NK-92 (cell line): ENCODE measurements at regions not wholly inside any gene's neighbourhood (a gene's known extent, or its start where the extent isn't known, plus 50 kb on each side); places are given as distances from the start of the nearest gene placed in this dataset.

Source experiments
- DNase-seq: peaks from one replicate; lab custom pipeline; 2025; ENCODE audit not compliant: unreplicated experiment; lab: John Stamatoyannopoulos, UW

DNA sequence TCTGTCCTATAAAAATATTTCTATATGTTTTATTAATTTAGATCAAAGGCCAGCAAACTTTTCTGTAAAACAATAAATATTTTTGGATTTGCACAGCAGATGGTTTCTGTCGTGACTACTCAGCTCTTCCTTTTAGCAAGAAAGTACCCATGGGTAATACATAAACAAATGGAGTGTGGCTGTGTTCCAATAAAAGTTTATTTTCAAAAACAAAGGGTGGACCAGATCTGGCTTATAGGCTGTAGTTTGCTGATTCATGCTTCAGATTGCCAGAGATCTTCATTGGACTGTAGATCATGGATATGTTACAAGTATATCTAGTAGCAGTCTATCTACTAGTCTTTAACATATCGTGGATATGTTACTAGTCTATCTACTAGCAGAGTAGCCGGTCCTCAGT lies 590.5 kb downstream of the CSNK1G3 start:
- DNase-seq = no peak

DNA sequence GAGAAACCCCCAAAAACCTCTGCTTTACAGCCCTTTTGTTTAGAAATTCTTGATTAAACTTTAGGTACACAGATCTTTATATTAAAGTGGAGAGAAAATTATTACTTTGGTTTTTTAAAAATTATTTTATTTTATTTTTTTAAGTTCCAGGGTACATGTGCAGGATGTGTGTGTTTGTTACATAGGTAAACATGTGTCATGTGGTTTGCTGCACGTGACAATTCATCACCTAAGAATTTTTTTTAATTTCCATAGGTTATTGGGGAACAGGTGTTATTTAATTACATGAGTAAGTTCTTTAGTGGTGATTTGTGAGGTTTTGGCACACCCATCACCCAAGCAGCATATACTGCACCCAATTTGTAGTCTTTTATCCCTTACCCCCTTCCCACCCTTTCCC lies 581.7 kb downstream of the CSNK1G3 start:
- no peak for DNase-seq

DNA sequence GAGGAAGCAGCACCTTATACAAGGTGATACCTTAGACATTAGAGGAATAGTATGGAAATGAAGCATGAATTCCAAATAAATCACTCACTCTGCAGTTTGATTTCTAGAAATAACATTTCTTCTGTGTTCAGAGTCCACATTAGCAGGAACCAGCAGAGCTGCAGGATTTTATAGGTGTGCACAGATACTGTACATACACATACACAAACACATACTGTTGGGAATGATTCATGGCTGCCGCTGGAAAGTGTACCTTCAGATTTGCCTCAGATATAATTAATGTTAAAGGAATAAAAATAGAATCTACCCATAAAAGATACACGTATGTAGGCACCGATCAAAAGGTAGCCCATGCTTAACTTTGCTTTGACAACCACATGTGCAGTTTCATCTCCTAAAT lies 578.1 kb downstream of the CSNK1G3 start:
- DNase-seq = no peak

DNA sequence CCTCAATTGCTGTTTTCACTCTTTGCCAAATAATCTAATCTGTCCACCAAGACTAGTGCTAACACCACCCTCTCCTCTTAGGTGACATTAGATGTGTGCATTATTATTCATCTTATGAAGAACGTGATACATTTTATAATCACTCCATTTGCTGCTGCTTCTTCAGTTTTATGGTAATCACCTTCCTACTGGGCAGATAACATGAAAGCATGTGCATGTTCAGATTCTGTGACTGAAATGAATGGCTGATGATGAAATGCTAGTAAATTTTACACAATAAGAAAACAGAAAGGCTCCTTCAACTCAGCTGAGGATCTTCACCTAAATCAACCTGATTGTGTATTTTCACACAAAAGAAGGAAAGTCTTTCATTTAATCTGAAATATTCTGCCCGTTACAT lies 577.6 kb downstream of the CSNK1G3 start:
- DNase-seq = no peak

DNA sequence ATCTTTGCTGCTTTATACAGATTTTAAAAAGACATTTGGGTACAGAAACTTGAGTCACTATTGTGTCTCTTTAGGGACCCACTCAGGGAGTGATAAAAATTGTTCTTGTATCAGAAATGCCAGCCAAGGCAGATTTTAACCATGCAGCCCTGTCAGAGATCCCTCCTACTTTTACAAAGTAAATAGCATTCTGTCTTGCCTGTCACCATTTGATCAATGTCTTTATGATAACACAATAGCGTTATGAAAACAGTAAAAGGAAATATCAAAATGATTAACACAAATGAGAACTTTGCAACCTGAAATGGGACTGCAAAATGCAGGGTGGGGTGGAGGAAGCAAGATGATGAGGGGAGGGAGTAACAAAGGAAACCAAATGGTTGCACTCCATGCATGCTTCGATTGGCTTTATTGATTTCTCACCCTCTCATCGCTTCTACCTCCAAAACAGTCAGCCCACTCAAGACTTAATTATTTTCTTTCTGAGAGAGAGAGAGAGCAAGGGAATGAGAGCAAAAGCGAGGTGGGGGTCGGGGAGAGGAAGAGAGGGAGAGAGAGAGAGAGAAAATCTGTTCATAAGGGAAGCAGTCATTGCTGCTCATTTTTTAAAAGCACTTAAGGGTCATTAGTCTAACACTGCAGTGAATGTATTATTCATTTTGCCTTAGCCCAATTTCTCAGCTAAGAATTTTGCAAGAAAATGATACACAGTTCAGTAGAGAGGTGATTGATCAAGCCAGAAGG lies 576.5 kb downstream of the CSNK1G3 start:
- no peak for DNase-seq

DNA sequence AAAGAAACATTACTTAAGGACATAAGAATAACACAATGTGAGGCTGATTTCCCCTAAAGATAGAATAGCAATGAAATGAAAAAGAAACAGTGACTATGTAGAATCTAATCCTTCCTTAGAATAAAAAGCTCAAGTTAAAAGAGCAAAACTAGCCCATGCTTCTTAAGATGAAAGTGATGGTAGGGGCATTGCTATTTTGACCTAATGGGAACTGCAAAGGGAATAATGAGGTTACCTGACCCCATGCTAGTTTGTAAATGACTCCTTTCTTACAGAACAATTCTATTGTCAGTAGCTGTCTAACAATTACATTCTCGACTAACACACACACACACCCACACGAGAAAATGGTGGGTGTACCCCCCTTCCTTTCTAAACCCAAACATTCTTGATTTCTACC lies 575.8 kb downstream of the CSNK1G3 start:
- no peak for DNase-seq

DNA sequence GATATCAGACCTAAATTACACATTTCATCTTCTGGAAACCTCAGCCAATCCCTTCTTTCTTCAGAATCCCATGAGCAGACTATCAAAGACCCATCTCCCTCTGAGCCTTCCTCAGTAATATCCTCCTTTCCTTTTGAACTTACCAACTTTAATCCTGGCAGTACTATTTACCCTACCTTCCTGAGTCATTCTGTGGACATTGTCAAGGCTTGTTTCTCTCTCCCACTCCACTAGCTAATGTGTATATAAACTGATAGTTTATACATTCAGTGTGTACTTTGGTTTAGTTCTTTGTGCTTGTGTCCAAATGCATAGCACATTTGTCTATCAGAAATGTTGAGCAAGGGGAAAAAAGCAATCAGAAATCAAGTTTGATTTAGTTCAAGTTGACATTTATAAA lies 568.3 kb downstream of the CSNK1G3 start:
- DNase-seq = no peak

DNA sequence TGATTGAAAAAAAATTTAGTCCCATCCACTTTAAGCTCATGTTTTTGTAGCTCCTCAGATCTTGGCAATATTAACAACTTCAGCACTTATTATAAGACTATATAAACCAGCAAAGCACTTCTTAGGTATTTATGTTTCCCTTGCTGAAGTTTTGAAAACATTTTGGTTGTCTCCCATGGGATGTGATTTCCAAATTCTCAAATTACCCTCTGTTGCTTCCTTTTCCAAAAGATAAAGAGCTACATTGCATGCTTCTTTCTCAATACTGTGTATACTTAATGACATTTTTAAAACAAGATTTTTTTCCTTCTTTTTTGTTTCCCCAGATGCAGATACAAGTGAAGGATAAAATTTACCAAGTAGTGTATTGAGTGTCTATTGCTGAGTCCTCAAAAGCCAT lies 567.1 kb downstream of the CSNK1G3 start:
- DNase-seq = no peak

DNA sequence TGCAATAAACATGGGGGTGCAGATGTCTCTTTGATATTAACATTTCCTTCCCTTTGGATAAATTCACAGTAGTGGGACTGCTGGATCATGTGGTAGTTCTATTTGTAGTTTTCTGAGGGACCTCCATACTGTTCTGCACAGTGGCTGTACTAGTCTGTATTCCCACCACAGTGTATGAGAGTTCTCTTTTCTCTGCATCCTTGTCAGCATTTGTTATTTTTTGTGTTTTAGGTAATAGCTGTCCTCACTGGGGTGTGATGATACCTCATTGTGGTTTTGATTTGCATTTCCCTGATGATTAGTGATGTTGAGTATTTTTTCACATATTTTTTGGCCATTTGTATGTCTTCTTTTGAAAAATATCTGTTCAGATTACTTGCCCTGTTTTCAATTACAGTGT lies 562.5 kb downstream of the CSNK1G3 start:
- DNase-seq = no peak

DNA sequence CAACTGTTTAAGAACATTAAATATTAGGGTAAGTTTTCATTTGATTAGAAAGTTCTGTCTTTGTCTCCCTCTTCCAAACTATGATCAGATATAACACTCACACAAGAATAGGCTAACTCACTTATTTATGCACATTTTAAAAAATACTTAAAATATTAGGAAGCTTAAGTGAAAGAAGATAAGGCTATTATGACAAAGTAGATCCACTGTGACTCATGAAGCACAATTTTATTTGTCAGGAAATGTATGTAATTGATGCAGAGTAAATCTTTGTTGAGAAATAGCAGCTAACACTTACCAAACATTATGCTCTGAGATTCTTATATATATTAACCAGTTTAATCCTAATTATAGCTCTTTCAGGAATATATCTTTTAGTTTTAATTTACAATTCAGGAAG lies 560.6 kb downstream of the CSNK1G3 start:
- no peak for DNase-seq

DNA sequence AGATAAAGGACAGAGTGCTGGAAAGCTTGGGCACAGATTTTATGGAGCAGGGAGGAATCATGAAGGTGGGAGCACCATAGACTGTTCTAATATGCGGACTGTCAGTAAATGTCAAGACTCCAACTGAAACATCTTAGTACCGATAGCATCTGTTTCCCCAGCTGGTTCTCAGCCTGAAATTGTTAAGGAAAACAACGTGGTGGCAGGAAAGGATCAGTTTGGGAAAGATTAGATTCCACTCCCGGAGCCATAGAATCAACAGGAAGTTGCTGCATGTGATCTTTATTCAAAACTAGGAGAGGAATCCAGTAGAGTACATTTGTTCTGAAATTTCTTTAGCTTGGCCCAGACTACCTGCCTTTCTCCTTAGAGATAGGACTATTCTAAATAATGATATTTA lies 559.1 kb downstream of the CSNK1G3 start:
- no peak for DNase-seq

DNA sequence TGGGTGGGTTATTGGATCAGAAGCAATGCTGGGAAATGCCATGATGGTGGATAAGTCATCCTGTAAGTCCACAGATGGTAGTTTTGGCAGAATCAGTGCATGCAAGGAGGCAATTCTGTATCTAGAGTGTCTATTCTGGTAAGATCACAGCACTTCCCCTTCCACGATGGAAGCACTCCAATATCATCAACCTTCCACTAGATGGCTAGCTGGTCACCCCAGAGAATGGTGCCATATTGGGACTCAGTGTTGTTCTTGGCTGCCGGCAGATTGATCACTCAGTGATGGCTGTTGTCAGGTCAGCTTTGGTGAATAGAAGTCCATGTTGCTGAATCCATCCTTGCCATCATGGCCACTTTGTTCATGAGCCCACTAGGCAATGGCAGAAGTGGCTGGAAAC lies 553.5 kb downstream of the CSNK1G3 start:
- DNase-seq = no peak

DNA sequence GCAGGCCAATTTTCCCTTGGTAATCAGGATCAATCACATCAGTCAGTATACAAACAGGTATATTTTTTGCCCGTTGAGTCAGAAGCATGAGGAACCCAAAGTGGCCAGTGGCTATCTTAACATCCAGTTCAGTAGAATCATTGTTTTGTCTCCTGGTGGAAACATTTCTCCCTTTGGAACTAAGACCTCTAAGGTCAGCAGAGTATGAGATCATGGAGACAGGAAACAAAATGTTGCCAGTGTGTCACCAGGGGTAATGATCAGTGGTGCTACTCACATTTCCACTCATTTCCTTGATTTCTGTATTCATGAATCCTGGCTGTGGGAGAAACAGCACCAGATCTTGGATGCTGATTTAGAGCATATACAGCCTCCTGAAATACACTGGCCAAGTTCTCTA lies 553.0 kb downstream of the CSNK1G3 start:
- DNase-seq = no peak

DNA sequence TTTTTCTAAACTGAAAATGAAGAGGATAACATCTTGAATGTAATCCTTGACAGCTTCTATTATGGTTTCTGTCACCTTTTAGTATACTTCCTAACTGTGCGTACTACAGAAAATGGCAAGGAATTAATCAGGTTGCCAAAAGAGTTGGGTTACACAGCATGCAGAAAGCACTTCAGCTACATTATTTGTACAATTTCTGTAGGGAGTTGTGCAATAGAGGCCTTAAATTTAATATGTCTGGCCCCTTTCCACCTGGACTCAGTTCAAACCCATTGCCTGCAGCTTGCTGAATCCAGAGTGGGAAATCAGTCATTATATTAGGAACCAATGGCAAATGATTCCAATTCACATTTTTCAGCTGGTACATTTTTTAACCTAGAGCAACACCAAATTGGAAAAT lies 549.7 kb downstream of the CSNK1G3 start:
- DNase-seq = no peak

DNA sequence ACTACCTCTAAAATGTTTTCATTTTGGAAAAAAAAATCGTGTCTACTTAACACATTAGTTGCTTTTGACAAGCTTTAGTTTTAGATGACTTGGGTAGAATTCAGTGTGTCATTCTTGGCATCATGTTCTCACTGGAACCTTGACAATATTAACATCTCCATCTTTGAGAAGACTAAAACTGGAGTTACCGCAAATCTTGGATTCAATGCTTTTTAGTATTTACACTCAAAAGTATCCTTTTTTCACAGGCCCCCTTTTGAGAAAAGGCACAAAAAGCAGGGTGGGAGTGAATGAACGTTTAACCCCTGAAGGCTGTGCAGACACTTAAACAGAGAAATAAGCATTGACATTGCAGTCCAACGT lies 549.1 kb downstream of the CSNK1G3 start:
- DNase-seq = no peak

DNA sequence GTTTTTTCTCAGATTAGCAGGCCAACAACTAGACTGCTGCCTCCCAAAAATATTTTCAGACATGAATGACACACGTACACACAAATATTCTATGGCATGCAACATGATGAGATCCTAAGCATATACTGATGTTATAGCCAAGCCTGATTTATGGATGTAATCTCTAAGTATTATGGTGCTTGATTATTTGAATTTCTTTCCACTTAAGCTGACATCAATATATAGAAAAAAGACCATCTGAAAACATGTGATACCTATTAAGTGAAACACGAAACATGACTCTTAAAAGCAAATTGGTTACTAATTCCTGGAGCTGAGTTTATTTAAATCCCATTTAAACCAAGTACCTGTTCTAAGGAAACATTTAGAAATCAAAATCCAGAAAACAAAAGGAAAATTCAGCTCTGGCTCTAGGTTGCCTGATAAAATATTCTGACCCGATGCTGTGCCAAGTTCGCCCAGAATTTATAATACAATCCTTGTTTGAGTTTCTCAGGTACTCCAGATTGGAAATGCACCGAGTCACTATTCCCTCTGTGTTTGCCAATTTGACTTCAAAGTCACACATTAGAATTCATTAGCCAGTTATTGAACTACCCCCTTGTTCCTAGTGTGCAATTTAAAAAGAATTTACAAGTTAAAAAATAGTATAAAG lies 548.6 kb downstream of the CSNK1G3 start:
- no peak for DNase-seq

DNA sequence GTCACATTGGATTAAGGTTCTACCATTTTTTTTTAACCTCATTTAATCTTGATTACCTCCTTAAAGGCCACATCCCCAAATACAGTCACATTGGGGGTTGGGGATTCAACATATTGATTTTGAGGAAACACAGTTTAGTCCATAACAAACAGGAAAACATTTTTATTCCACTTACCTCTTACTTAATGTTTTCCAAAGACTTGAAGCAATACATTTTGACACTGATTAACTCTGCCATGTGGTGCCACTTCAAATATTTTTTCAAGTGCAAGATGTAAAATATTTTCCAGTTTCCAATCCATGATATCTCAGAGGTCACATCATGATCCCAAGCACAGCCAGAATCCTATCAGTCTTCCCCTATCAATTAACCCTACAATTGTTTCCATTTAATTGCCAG lies 548.0 kb downstream of the CSNK1G3 start:
- no peak for DNase-seq

DNA sequence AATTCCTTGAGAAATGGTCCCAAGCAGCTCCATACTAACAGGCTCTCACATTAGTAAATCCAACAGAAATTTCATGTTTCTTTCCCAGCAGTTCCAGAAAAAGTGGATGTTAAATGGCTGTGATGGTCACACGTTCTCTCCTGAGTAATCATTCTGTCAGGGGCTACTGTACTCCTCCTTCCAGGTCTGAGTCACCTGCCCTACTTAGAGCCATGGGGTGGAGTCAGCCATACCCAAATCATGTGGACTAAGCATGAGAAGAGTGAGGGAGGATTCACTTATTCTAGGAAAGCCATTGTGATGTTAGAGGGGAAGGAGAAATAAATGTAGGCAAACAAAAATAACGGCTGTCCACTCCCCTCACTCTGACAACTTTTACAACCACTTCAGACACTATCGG lies 547.2 kb downstream of the CSNK1G3 start:
- DNase-seq = no peak

DNA sequence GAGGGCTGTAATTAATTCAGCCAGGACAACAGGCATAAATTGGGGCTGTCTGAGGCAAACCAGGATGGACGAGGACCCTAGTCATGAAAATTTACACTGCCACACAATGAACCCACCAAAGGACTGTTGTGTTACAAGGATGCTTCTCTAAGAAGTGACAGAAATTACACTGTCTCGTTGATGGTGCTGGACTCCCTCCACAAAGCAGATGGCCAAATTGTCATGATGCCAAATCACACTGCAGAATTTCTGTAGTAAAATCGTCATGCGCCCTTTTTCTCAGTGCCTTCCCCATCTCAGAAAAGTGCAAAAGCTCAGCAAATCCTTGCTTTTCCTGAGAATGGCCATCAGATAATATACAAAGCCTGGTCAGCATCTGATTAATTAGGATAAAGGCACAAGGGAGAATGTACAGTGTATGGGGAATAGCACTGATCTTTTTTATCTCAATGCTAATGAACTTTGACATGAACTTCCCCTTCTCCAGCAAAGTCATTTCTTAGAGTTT lies 545.8 kb downstream of the CSNK1G3 start:
- no peak for DNase-seq

DNA sequence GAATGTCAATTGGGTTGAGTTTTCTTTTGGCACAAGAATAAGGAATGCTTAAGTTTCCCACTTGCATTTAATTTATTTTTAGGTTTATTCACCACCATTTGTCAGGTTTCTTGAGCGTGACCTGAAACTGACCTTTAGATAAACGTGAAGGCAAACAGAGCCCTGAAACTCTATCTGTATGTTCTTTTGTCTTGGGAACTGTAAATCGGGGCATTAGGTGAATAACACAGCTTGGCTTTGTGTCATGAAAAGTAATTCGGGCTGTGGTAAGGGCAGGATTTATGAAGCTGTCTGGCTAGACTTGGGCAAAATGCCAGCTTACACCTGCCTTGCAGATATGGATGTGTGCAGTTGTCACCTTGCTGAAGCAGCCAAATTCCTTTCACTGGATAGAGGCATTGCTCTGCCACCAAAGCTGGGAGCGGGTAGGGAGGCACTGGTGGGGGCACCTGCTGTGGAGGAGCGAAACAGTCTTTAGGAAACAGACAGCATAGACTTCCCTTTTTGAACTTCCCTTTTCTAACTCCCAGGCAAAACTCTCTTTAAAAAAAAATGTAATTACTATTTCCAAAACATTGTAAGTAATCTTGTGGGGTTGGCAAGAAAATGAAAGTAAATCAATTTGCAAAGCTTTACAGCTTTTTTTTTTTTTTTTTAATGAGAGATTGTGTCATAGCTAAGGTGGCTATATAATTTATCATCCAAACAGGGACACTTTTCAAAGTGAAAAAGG lies 545.2 kb downstream of the CSNK1G3 start:
- DNase-seq = no peak

DNA sequence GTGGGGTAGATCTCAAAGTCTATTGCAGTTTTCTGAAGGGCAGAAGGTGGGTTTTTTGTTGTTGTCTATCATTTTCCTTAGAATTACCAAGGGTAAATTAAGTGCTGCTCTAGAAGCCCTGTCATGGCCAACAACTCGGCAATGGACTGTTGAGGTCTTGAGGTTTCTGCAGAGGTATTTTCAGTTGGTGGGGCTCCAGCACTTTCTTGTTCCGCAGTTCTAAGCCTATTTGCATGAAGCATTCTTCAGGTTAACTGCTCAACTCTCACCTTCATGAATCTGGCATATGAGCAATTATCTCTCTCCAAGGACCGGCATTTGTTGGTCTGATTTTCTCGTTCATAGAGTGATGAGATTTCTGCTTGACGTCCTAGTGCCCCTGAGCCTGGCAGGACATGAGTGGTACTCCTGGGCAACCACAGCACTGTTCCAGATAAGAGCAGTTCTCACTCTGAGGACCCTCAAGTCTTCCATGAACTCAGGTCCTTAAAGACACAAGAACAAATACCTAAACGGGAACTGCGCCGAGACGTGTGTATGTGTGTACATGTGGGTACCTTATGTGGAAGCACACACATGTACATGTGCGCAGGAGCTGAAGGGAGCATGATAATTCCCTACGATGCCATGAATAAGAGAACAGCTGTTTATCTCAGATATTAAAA lies 544.5 kb downstream of the CSNK1G3 start:
- DNase-seq = no peak

DNA sequence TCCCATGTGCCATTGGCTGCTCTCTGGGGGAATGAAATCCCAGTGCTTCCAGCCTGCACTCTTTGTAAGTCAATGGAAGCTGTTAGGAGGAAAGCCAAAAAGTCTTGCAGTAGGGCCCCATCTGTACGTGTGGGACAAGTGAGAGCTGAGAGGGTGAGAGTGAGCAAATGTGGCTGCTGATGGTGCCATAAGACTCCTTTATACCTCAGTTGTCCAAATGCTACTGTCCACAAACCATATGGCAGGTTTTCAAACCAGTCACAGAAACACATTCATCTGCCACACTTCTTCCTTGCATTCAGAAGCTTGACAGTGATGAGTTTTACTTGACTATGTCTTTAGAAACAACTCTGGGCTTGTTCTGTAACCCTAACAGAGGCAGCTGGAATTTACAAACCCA lies 543.8 kb downstream of the CSNK1G3 start:
- DNase-seq = no peak
